NOMO-1 treated with DMSO at 0.1 percent for 48 hours (cell line): ENCODE measurements at regions not wholly inside any gene's neighbourhood (a gene's known extent, or its start where the extent isn't known, plus 50 kb on each side); places are given as distances from the start of the nearest gene placed in this dataset.
"Not testable (repeated sequence)": the region's sequence is repeated elsewhere in the genome, so short reads cannot be mapped to it uniquely, and the experiment has no call there.

Experiments used
- DNase-seq: peaks from one replicate; lab custom pipeline; 2025; ENCODE audit not compliant: unreplicated experiment; lab: John Stamatoyannopoulos, UW

GRCh38 chr2:58414506-58414905 is 173.4 kb upstream of the FANCL start:
- DNase-seq, result no peak

- DNase-seq, result no peak
Observed at GRCh38 chr2:58410549-58410948, 169.4 kb upstream of the FANCL start.

- no peak for DNase-seq
Observed at GRCh38 chr2:58407487-58407886, 166.4 kb upstream of the FANCL start.

GRCh38 chr2:58405341-58405740 is 164.2 kb upstream of the FANCL start:
- DNase-seq, result no peak

- no peak for DNase-seq
Observed at GRCh38 chr2:58401936-58402335, 160.8 kb upstream of the FANCL start.

- no peak for DNase-seq
Observed at GRCh38 chr2:58398406-58398805, 157.3 kb upstream of the FANCL start.

GRCh38 chr2:58387701-58388100 is 146.6 kb upstream of the FANCL start:
- no peak for DNase-seq

- DNase-seq, result not testable (repeated sequence)
Observed at GRCh38 chr2:58386904-58387303, 145.8 kb upstream of the FANCL start.

- no peak for DNase-seq
Observed at GRCh38 chr2:58378152-58378551, 137.0 kb upstream of the FANCL start.

- no peak for DNase-seq
Observed at GRCh38 chr2:58377181-58377580, 136.1 kb upstream of the FANCL start.

GRCh38 chr2:58376592-58376991 is 135.5 kb upstream of the FANCL start:
- DNase-seq, result no peak

- DNase-seq, result no peak
Observed at GRCh38 chr2:58369594-58369993, 128.5 kb upstream of the FANCL start.

- no peak for DNase-seq
Observed at GRCh38 chr2:58364098-58364497, 123.0 kb upstream of the FANCL start.

- DNase-seq, result no peak
Observed at GRCh38 chr2:58358026-58358425, 116.9 kb upstream of the FANCL start.

GRCh38 chr2:58357521-58357920 is 116.4 kb upstream of the FANCL start:
- no peak for DNase-seq

GRCh38 chr2:58354230-58354629 is 113.1 kb upstream of the FANCL start:
- DNase-seq, result no peak

GRCh38 chr2:58350484-58350883 is 109.4 kb upstream of the FANCL start:
- DNase-seq, result no peak

GRCh38 chr2:58347810-58348209 is 106.7 kb upstream of the FANCL start:
- DNase-seq, result no peak

GRCh38 chr2:58341047-58341446 is 99.9 kb upstream of the FANCL start:
- no peak for DNase-seq

GRCh38 chr2:58339548-58340243 is 98.6 kb upstream of the FANCL start:
- no peak for DNase-seq

GRCh38 chr2:58336416-58336815 is 95.3 kb upstream of the FANCL start:
- DNase-seq, result no peak

GRCh38 chr2:58334414-58334813 is 93.3 kb upstream of the FANCL start:
- DNase-seq, result no peak

GRCh38 chr2:58325296-58325895 is 84.3 kb upstream of the FANCL start:
- DNase-seq, result not testable (repeated sequence)
